NCI-H526 treated with DMSO at 0.1 percent for 48 hours (cell line): ENCODE measurements at regions not wholly inside any gene's neighbourhood (a gene's known extent, or its start where the extent isn't known, plus 50 kb on each side); places are given as distances from the start of the nearest gene placed in this dataset.
"Not testable (repeated sequence)": the region's sequence is repeated elsewhere in the genome, so short reads cannot be mapped to it uniquely, and the experiment has no call there.

Experiments used
- DNase-seq: peaks from one replicate; lab custom pipeline; 2025; lab: John Stamatoyannopoulos, UW

- DNase-seq, result no peak
These were observed 636.8 kb upstream of the KCNMB2 start for GRCh38 chr3:177899275-177900067.

- no peak for DNase-seq
These were observed 633.4 kb upstream of the KCNMB2 start for GRCh38 chr3:177902876-177903275.

DNA sequence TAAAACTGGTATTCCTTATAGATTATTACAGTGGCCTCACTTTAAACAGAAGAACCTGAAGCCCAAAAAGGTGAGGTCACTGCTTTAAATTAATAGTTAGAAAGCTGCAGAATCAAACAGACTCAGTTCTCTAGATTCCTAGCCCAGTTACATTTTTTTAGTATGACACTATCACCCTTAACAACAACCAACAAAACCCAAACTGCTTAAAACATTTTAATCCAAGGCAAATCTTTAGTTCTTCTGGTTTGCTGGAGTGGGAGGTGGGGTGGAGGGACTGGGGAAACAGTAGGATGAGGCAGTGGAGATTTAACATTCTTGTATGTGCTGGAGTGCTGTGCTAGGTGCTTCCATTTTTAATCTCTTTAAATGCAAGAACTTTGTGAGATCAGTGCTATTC lies 631.6 kb upstream of the KCNMB2 start:
- DNase-seq, result no peak

DNA sequence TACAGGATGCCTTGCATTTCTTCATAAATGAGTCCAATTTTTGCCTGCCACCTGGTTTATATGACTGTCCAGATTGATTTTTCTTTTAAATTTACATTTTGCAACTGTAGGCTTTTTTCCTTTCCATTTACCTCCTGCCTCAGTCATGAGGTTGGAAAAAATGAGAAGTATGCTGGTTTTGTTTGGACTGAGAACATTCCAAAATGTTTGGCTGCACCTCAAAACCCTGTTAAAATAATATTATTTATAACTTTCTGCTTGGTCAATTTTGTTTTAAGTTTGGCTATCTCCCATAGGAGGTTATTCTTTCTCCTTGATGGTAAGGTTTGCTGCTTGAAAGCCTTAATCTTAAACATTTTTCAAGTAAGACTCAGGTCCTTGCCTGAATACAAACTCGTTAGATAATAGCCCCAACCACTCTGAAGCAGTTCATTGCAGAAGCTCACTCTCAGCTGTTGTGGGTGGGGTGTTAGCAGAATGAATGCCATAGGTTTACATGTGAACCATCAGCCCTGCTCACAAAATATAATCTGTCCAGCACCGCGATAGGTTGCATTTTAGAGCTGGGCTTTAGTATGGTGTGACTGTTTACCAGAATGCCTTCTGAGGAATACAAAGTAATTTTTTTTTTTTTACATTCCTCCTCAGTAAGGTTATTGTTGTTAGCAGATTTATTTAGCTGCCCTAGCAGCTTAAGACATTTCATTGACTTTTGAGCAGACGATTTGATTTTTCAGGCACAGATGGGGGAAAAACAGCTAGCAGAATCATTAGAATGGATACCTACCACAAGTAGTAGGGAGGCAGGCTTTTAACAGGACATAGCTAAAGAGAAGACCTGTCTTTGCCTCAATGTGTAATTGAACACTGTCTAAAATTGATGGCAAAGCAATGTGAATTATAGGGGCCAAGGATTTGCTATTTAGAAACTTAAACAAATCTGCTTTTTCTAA lies 630.8 kb upstream of the KCNMB2 start:
- no peak for DNase-seq

- no peak for DNase-seq
These were observed 630.1 kb upstream of the KCNMB2 start for GRCh38 chr3:177906126-177906511.

DNA sequence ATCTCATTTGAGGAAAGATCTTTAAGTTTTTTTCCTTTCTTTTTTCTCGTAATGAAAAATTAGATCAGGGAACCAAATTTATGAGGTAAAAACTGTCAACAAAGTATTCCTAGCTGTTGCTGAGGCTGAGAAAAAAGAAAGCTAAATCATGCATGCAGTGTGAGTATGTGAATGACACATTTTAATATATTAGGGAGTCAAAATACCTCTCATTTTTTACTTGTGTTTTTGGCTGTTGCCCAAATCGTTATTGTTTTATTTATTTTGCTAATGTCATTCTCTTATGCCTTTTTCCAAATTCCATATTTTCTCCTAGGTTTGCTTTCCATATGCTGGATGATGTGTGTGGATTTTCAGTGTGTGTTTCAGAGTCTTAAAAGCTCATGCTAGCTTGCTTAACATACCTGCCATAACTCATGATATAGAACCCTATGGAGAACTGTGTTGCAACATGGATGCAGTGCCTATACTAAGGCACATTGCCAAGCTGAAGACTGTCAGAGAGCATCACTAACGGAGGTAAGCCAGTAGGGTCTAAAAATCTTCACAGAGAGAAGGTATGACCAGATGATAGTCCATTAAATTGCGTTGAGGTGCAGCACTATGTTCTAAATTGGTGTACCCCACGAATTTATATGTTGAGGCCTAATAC lies 629.5 kb upstream of the KCNMB2 start:
- DNase-seq, result no peak

- DNase-seq, result not testable (repeated sequence)
These were observed 626.7 kb upstream of the KCNMB2 start for GRCh38 chr3:177909530-177909929.

GRCh38 chr3:177914224-177914623 lies 622.0 kb upstream of the KCNMB2 start:
- no peak for DNase-seq

DNA sequence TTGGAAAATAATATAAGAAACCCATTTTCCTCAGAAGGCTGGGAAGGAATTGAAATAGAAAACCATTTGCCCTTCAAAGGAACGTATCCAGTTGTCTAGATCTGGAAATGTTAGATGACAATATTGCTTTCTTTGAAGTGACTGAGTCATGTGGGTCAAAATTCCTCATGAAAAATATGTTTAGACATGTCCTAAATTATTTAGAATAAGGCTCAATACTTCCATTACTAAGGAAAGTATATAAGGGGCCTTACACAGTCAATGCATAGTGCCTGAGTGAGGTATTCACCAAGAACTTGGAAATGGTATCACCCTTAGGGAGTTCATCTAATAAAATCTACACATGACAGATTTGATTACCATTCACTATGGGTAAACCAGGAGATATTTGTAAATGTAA lies 619.8 kb upstream of the KCNMB2 start:
- no peak for DNase-seq

DNA sequence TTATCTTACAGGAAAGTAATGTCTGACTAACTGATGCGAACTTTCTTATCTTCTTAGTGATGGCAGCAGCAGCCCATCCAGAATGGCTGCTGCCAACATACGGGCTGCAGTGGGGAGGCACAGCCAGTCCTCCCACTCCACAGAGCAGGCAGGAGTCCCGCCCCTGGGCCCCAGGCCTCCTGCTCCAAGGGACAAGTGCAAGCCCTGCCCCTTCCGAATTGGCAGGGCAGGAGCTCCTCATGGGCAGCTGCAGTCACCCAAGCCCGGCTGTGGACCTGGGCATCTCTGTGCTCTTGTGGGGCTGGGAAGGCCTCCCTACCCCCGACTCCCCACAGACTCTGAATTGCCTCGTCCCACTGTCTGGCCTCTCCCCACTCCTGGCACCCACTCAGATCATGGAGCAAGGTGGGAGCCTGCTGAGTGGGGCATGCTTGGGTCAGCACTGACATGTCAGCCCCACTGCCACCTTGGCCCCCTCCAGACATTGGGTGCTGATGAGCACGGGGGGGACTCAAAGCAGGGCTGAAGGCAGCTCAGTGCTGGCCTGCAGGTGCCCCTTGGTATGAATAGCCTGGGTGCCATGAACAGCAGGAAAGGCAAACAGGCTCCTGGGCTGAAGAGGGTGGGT lies 618.9 kb upstream of the KCNMB2 start:
- DNase-seq, result no peak

GRCh38 chr3:177921153-177921552 lies 615.1 kb upstream of the KCNMB2 start:
- no peak for DNase-seq

DNA sequence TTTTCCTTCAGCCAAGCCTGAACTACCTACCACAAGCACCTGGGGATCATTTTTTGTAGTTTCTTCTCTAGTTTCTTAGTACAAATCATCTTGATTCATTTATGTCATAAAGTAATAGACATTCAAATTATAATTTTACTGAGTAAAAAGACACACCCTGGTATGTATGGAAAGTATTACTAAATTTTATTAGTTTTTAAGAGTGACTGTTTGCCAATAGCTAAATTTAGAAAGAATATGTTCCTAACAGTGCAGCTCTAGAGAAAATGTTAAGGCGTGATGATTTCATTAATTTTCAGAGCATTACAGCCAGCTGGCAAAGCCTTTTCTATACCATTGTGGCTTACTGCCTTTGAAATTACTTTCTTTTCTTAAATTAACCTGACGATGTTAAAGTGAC lies 612.0 kb upstream of the KCNMB2 start:
- no peak for DNase-seq

DNA sequence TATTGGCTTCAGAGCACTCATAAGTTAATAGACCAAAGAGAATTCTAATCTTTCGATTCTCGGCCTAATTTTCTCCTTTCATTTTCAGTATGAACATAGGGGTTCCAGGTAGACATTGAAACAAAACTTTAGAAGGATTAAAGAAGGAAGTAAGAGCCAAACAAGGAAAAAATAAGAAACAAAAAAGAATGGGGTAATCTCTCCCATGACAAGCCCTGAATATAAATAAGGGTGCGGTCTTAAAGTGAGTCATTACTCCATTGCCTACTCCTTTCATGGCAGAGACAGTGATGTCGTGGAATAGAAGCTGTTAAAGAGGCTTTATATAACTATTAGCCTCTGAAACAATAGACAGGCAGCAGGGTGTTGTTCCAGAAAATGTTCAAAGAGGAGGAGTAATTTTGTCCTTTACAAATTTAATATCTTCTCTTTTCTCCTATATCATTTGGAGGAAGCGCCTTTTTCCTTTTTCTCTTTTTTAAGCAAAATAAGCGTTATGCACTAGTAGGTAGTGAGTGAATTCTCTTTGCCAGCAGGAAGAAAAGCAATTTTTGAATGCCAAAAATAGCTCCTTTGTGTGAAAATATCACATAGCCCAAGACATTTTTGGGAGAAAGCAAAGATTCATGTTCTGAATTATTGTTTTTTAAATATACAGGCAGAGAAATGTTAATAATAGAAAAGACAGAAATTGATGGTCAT lies 607.9 kb upstream of the KCNMB2 start:
- DNase-seq, result no peak

DNA sequence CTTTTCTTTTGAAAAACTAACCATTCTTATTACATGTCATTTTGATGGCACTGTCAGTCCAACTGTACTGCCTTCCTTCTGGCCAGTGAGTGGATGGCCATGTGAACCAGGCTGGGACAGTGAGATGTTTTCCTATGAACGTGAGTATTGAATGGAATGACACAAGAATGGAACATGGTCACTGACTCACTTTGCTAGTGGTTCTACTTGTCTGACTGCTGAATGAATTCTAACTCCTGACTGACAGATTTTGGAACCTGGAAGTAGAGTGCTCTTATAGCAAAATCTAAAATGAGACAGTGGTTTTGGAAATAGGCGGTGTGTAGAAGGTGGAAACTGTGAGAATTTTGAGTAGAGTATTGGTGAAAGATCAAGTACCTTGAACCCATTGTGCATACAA lies 606.9 kb upstream of the KCNMB2 start:
- DNase-seq, result no peak

DNA sequence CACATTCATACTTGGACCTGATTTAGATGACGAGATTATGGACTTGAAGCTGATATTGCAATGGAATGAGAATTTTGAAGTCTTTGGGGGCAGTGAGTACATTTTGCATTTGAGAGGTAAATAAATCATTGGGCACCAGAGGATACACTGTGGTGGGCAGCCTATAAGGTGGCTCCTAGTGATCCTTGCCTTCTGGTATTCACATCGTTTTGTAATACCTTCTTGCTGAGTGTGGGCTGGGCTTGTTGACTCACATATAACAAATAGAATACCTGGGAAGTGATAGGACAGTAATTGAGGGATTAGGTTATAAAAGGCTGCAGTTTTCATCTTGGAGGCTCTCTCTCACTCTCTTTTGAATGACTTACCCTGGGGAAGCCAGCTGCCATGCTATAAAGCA lies 605.5 kb upstream of the KCNMB2 start:
- no peak for DNase-seq

- DNase-seq, result no peak
These were observed 604.9 kb upstream of the KCNMB2 start for GRCh38 chr3:177931346-177931745.

- no peak for DNase-seq
These were observed 603.9 kb upstream of the KCNMB2 start for GRCh38 chr3:177932346-177932745.

DNA sequence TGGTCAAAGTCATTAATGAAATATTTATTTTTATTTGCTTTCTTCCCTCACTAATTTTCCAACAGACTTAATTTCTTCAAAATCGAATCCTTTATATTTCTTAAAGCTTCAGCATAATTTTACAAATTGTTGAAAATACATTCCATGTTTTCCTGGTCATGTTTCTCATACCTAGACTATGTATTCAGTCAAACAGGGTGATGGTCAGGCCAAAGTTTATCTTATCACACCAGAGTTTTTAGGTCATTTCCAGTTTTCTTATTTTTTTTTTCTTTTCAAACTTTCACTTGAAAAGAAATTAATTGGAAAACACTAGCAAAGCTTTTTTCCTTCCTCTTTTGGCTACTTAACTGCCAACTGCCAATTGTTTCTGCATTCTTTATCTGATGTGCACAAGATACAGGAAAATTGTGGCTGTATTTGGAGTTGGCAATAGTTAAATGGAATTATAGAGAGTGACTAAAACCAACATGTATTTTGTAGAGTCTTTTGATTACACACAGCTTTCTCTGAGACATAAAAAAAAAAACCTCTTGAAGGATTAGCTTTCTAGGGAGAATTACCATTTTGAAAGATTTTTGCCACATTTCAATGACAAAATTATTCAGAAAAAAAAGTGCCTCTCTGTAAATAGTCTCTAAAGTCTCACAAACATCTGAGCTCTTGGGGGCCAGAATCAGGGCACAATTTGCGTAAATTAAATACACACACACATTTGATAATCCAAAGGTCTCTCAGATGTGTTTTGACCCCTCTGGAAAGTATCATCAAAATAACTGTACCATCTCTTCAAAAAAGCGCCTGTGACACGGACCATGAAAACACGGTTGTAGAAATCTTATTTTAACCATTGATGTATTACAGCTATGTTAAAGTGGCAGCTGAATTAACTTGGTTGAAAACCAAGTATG lies 603.2 kb upstream of the KCNMB2 start:
- no peak for DNase-seq

DNA sequence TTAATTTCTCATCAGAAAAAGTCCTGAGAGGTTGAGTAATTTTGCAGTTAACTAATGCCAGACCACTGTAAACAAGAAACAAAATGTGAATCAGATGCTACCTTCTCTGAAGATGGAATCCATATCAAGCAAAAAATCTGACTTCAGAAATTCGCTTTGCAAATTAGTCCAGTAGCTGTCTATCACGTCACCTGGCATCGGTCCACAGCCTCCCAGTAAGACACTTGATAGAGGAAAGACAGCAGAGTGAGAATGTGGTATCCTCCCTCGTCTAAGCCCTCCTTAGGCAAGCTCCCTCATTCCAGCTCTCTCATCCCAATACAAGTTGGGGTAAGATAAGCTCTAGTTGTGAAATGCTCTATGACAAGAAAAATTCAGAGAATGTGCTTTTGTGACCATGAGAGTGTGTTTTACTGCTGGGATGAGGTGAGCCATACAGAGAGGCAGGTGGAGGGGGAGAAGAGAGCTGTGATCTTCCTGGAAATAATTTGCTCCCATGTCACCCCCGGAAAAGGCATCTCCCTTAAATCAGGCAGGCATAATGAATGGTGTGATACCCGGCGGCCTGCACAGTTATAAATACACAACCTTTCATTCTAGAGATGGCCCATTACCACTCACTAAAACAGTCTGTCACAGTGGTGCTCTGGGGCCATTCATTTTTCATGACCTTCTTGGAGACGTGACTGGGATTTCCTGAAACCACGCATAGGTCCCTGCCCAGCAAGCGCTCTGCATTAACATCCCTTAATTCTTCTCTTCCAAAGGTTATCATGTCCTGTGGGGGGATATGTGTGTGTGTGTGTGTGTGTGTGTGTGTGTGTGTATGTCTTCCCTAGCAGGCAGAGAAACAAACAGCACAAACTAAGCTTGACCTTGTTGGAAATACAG lies 602.0 kb upstream of the KCNMB2 start:
- no peak for DNase-seq
